SK-N-SH (cell line): ENCODE measurements at regions not wholly inside any gene's neighbourhood (a gene's known extent, or its start where the extent isn't known, plus 50 kb on each side); places are given as distances from the start of the nearest gene placed in this dataset.

ENCODE experiments used
- CTCF ChIA-PET: fragments of 300-600, 350-600 bp; formaldehyde crosslinking; extraction: SDS; loops from one replicate; lab custom pipeline; 2021; lab: Yijun Ruan, JAX
- POLR2A ChIA-PET: fragments of 350-600 bp; sonication (Branson Sonifier 250); formaldehyde crosslinking; extraction: SDS; loops from one replicate; lab custom pipeline; 2020; ENCODE audit warnings: antibody characterized with exemption, inconsistent platforms; lab: Yijun Ruan, JAX
- DNase-seq: peaks from one replicate; pipeline ENCODE4 v3.0.0; 2012
- H2AFZ ChIP-seq: fragments of 200-600 bp; sonication (generic); 2 replicates; pipeline ENCODE4 v1.8.1; 2016; ENCODE audit warnings: antibody characterized with exemption, mild to moderate bottlenecking, low read depth
- H3F3A ChIP-seq: fragments of 200-600 bp; sonication (generic); replicated peaks from 2 replicates; pipeline ENCODE3; 2016; ENCODE audit warnings: antibody characterized with exemption, mild to moderate bottlenecking; ENCODE audit not compliant: insufficient read depth
- H3K27ac ChIP-seq, 2 experiments: fragments of 200-500 bp in 1 of 2; fragments of 200-600 bp in 1 of 2; sonication (Bioruptor generic) in 1 of 2; sonication (generic), shearing (Covaris generic) in 1 of 2; 2 replicates each; pipeline versions ENCODE4 v1.5.1 to v1.6.1; 2014 to 2016; ENCODE audit warnings: low read depth in 2 of 2, inconsistent platforms in 1 of 2, low read length in 1 of 2, mild to moderate bottlenecking in 1 of 2, mixed read lengths in 1 of 2
- H3K27me3 ChIP-seq: fragments of 200-600 bp; sonication (generic), shearing (Covaris generic); 2 replicates; pipeline ENCODE4 v1.6.1; 2016; ENCODE audit warnings: mixed run types; ENCODE audit not compliant: insufficient read depth
- H3K36me3 ChIP-seq, 2 experiments: fragments of 200-500 bp in 1 of 2; fragments of 200-600 bp in 1 of 2; sonication (Bioruptor generic) in 1 of 2; sonication (generic) in 1 of 2; replicated peaks in 1 of 2; 2 replicates each; pipeline versions ENCODE3 to v1.5.1; 2014 to 2016; ENCODE audit warnings: low read length in 1 of 2, mild to moderate bottlenecking in 1 of 2; ENCODE audit not compliant: insufficient read depth in 2 of 2, control insufficient read depth in 1 of 2
- H3K4me1 ChIP-seq, 2 experiments: fragments of 200-500 bp in 1 of 2; fragments of 200-600 bp in 1 of 2; sonication (Bioruptor generic) in 1 of 2; sonication (generic), shearing (Covaris generic) in 1 of 2; 2 replicates each; pipeline versions ENCODE4 v1.5.1 to v1.6.1; 2014 to 2016; ENCODE audit warnings: low read depth in 1 of 2, low read length in 1 of 2, mixed run types in 1 of 2; ENCODE audit not compliant: insufficient read depth in 2 of 2, control insufficient read depth in 1 of 2
- H3K4me2 ChIP-seq: fragments of 200-600 bp; sonication (generic), shearing (Covaris generic); 2 replicates; pipeline ENCODE4 v1.6.1; 2017; ENCODE audit warnings: mixed run types
- H3K4me3 ChIP-seq, 2 experiments: fragments of 200-500 bp in 1 of 2; fragments of 200-600 bp in 1 of 2; sonication (Bioruptor generic) in 1 of 2; sonication (generic), shearing (Covaris generic) in 1 of 2; 2 replicates each; pipeline versions ENCODE4 v1.5.1 to v1.8.1; 2014 to 2016; ENCODE audit warnings: low read depth in 2 of 2, inconsistent platforms in 1 of 2, low read length in 1 of 2, mild to moderate bottlenecking in 1 of 2, mixed read lengths in 1 of 2, moderate library complexity in 1 of 2
- H3K79me2 ChIP-seq: fragments of 200-600 bp; sonication (generic); 2 replicates; pipeline ENCODE4 v1.8.1; 2017; ENCODE audit warnings: mild to moderate bottlenecking; ENCODE audit not compliant: insufficient read depth
- H3K9ac ChIP-seq: fragments of 200-600 bp; sonication (generic); 2 replicates; pipeline ENCODE4 v1.6.1; 2017; ENCODE audit warnings: mixed run types
- H3K9me2 ChIP-seq: fragments of 200-600 bp; sonication (generic); 2 replicates; pipeline ENCODE4 v1.6.1; 2017; ENCODE audit warnings: mixed run types
- H3K9me3 ChIP-seq: fragments of 200-600 bp; sonication (generic); 2 replicates; pipeline ENCODE4 v1.6.1; 2017; ENCODE audit warnings: mixed run types, mild to moderate bottlenecking, moderate library complexity
- H4K20me1 ChIP-seq: fragments of 200-600 bp; sonication (generic); 2 replicates; pipeline ENCODE4 v1.6.1; 2017; ENCODE audit warnings: mild to moderate bottlenecking, mixed run types; ENCODE audit not compliant: insufficient read depth
- CTCF ChIP-seq: fragments of 200-600 bp; sonication (generic); IDR thresholded peaks from 2 replicates; pipeline ENCODE4 v1.6.1; 2017; ENCODE audit warnings: antibody characterized with exemption, mild to moderate bottlenecking, moderate library complexity
- FOXJ3 ChIP-seq: sonication (generic); formaldehyde crosslinking; IDR thresholded peaks from 2 replicates; pipeline ENCODE4 v1.5.1; 2020; ENCODE audit warnings: mild to moderate bottlenecking, missing genetic modification reagents
- GABPA ChIP-seq: IDR thresholded peaks from 2 replicates; pipeline ENCODE4 v1.4.0; 2012; ENCODE audit warnings: low read depth, mild to moderate bottlenecking
- GATA2 ChIP-seq: sonication (generic); formaldehyde crosslinking; IDR thresholded peaks from 2 replicates; pipeline ENCODE4 v1.5.0; 2020; ENCODE audit warnings: mild to moderate bottlenecking, missing genetic modification reagents
- NFIC ChIP-seq: IDR thresholded peaks from 2 replicates; pipeline ENCODE4 v1.4.0; 2012; ENCODE audit warnings: borderline replicate concordance
- NRF1 ChIP-seq: IDR thresholded peaks from 2 replicates; pipeline ENCODE4 v1.6.1; 2012; ENCODE audit warnings: low read depth, mild to moderate bottlenecking, low read length
- RAD21 ChIP-seq: IDR thresholded peaks from 2 replicates; pipeline ENCODE4 v1.6.1; 2012; ENCODE audit warnings: mild to moderate bottlenecking, low read length
- RFX5 ChIP-seq: IDR thresholded peaks from 2 replicates; pipeline ENCODE4 v1.6.1; 2012; ENCODE audit warnings: mild to moderate bottlenecking, improper control_type of control experiment, low read length
- RXRA ChIP-seq: IDR thresholded peaks from 2 replicates; pipeline ENCODE4 v1.4.0; 2012; ENCODE audit warnings: low read depth, mild to moderate bottlenecking, borderline replicate concordance
- SIN3A ChIP-seq: IDR thresholded peaks from 2 replicates; pipeline ENCODE4 v1.6.1; 2012; ENCODE audit warnings: low read depth, mild to moderate bottlenecking, low read length, moderate library complexity, borderline replicate concordance
- SMC3 ChIP-seq: IDR thresholded peaks from 2 replicates; pipeline ENCODE4 v1.6.1; 2012; ENCODE audit warnings: low read depth, low read length, improper control_type of control experiment
- TCF12 ChIP-seq: IDR thresholded peaks from 2 replicates; pipeline ENCODE4 v1.4.0; 2012
- USF2 ChIP-seq: fragments of 150-350 bp; IDR thresholded peaks from 2 replicates; pipeline ENCODE4 v1.6.1; 2017; ENCODE audit warnings: antibody characterized with exemption, low read length, low read depth, borderline replicate concordance
- WGBS: methylation state at CpG from one replicate; pipeline ENCODE4 v1.1.6; 2017; ENCODE audit warnings: low lambda C conversion rate; 5-methylcytosine and 5-hydroxymethylcytosine counted together
- TF ChIP-seq, protein P1 (sequence below): IDR thresholded peaks from 2 replicates; pipeline ENCODE4 v1.4.0; 2012; ENCODE audit warnings: low read depth, borderline replicate concordance
- TF ChIP-seq, protein P2 (sequence below): IDR thresholded peaks from 2 replicates; pipeline ENCODE4 v1.4.0; 2012; ENCODE audit warnings: low read depth, borderline replicate concordance
- TF ChIP-seq, protein P3 (sequence below): IDR thresholded peaks from 2 replicates; pipeline ENCODE4; 2012

GRCh38 chr18:78563110-78563509 is 416.5 kb upstream of the SALL3 start:
- no peaks in the 10 kb centered on the region for H3K9me2 ChIP-seq
- no peak overlapping the region for H2AFZ ChIP-seq
- H3K36me3 ChIP-seq, result no peaks in the 10 kb centered on the region
- H4K20me1 ChIP-seq, result no peaks in the 10 kb centered on the region
- H3K4me3 ChIP-seq, result no peak overlapping the region
- no peak overlapping the region for H3K9ac ChIP-seq
- WGBS, result 57% methylated on average over 10 of the region's 15 CpGs
- ChIA-PET POLR2A (no interaction called here), CTCF (no interaction called here)
- H3K27me3 ChIP-seq, result no peaks in the 10 kb centered on the region
- no peaks in the 10 kb centered on the region for H3K79me2 ChIP-seq
- TF ChIP-seq FOXJ3 (no peak), SIN3A (no peak), SMC3 (no peak), RXRA (no peak), NFIC (no peak), NRF1 (no peak), GABPA (no peak), USF2 (no peak), CTCF (no peak), RFX5 (no peak), GATA2 (CRISPR knock-in tag) (no peak), RAD21 (no peak), TCF12 (no peak)
- TF ChIP-seq, protein P1, sequence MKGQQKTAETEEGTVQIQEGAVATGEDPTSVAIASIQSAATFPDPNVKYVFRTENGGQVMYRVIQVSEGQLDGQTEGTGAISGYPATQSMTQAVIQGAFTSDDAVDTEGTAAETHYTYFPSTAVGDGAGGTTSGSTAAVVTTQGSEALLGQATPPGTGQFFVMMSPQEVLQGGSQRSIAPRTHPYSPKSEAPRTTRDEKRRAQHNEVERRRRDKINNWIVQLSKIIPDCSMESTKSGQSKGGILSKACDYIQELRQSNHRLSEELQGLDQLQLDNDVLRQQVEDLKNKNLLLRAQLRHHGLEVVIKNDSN, result no peak
- TF ChIP-seq, protein P2, sequence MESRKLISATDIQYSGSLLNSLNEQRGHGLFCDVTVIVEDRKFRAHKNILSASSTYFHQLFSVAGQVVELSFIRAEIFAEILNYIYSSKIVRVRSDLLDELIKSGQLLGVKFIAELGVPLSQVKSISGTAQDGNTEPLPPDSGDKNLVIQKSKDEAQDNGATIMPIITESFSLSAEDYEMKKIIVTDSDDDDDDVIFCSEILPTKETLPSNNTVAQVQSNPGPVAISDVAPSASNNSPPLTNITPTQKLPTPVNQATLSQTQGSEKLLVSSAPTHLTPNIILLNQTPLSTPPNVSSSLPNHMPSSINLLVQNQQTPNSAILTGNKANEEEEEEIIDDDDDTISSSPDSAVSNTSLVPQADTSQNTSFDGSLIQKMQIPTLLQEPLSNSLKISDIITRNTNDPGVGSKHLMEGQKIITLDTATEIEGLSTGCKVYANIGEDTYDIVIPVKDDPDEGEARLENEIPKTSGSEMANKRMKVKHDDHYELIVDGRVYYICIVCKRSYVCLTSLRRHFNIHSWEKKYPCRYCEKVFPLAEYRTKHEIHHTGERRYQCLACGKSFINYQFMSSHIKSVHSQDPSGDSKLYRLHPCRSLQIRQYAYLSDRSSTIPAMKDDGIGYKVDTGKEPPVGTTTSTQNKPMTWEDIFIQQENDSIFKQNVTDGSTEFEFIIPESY, result no peak
- TF ChIP-seq, protein P3, sequence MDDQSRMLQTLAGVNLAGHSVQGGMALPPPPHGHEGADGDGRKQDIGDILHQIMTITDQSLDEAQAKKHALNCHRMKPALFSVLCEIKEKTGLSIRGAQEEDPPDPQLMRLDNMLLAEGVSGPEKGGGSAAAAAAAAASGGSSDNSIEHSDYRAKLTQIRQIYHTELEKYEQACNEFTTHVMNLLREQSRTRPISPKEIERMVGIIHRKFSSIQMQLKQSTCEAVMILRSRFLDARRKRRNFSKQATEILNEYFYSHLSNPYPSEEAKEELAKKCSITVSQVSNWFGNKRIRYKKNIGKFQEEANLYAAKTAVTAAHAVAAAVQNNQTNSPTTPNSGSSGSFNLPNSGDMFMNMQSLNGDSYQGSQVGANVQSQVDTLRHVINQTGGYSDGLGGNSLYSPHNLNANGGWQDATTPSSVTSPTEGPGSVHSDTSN, result no peak
- no peaks in the 10 kb centered on the region for H3F3A ChIP-seq
- no peak for DNase-seq
- no peak overlapping the region for H3K4me2 ChIP-seq
- no peaks in the 10 kb centered on the region for H3K4me1 ChIP-seq
- H3K27ac ChIP-seq, result no peak overlapping the region
- no peaks in the 10 kb centered on the region for H3K9me3 ChIP-seq
